SK-N-SH treated with all-trans-retinoic acid at 6 μM for 48 hours (cell line): ENCODE measurements at regions not wholly inside any gene's neighbourhood (a gene's known extent, or its start where the extent isn't known, plus 50 kb on each side); places are given as distances from the start of the nearest gene placed in this dataset.

Experiments
- ATAC-seq: fragments of 200-7000 bp; cut with Tn5 transposase; 3 replicates; pipeline ENCODE4 v1.9.1; 2020; ENCODE audit warnings: mild to moderate bottlenecking, moderate library complexity
- ARNTL ChIP-seq: fragments of 450-650 bp; formaldehyde crosslinking; IDR thresholded peaks from 2 replicates; pipeline ENCODE4 v1.5.0; 2020; ENCODE audit warnings: low read depth, mild to moderate bottlenecking, moderate library complexity, borderline replicate concordance
- BACH2 ChIP-seq: fragments of 250-450 bp; sonication (Bioruptor Pico); IDR thresholded peaks from 2 replicates; pipeline ENCODE4 v1.9.0; 2021; ENCODE audit warnings: mild to moderate bottlenecking, borderline replicate concordance
- CSDC2 ChIP-seq: fragments of 250-450 bp; sonication (Bioruptor Pico); IDR thresholded peaks from 2 replicates; pipeline ENCODE4 v1.5.0; 2020; ENCODE audit warnings: mild to moderate bottlenecking, moderate library complexity
- CSRNP3 ChIP-seq: fragments of 250-450 bp; sonication (Bioruptor Pico); IDR thresholded peaks from 2 replicates; pipeline ENCODE4 v1.5.1; 2021; ENCODE audit warnings: mild to moderate bottlenecking, moderate library complexity
- ESRRG ChIP-seq: fragments of 250-450 bp; sonication (Bioruptor Pico); IDR thresholded peaks from 2 replicates; pipeline ENCODE4 v1.6.1; 2021; ENCODE audit warnings: mild to moderate bottlenecking
- GLIS3 ChIP-seq: fragments of 250-450 bp; sonication (Bioruptor Pico); IDR thresholded peaks from 2 replicates; pipeline ENCODE4 v1.5.0; 2020; ENCODE audit warnings: mild to moderate bottlenecking, moderate library complexity
- OSR1 ChIP-seq: fragments of 250-450 bp; sonication (Bioruptor Pico); IDR thresholded peaks from 2 replicates; pipeline ENCODE4 v1.8.0; 2022; ENCODE audit warnings: moderate library complexity, mild to moderate bottlenecking, inconsistent platforms
- PATZ1 ChIP-seq: fragments of 250-450 bp; sonication (Bioruptor Pico); IDR thresholded peaks from 2 replicates; pipeline ENCODE4 v1.8.0; 2020; ENCODE audit warnings: mild to moderate bottlenecking, moderate library complexity, borderline replicate concordance
- POU6F1 ChIP-seq: fragments of 250-450 bp; sonication (Bioruptor Pico); IDR thresholded peaks from 2 replicates; pipeline ENCODE4 v1.8.0; 2021; ENCODE audit warnings: low read depth, mild to moderate bottlenecking, moderate library complexity, borderline replicate concordance
- PPARA ChIP-seq: fragments of 250-450 bp; sonication (Bioruptor Pico); IDR thresholded peaks from 2 replicates; pipeline ENCODE4 v1.5.0; 2020; ENCODE audit warnings: mild to moderate bottlenecking, borderline replicate concordance
- RARB ChIP-seq: fragments of 250-450 bp; sonication (Bioruptor Pico); IDR thresholded peaks from 2 replicates; pipeline ENCODE4 v1.8.0; 2021; ENCODE audit warnings: mild to moderate bottlenecking, moderate library complexity
- SNAI2 ChIP-seq: fragments of 250-450 bp; sonication (Bioruptor Pico); IDR thresholded peaks from 2 replicates; pipeline ENCODE4 v1.5.0; 2020; ENCODE audit warnings: mild to moderate bottlenecking, moderate library complexity
- TCF4 ChIP-seq: fragments of 250-450 bp; sonication (Bioruptor Pico); IDR thresholded peaks from 2 replicates; pipeline ENCODE4 v1.8.0; 2021; ENCODE audit warnings: mild to moderate bottlenecking, moderate library complexity, borderline replicate concordance
- TOX ChIP-seq: fragments of 250-450 bp; sonication (Bioruptor Pico); IDR thresholded peaks from 2 replicates; pipeline ENCODE4 v1.8.0; 2021; ENCODE audit warnings: mild to moderate bottlenecking, moderate library complexity, borderline replicate concordance
- TSHZ2 ChIP-seq: fragments of 250-450 bp; sonication (Bioruptor Pico); IDR thresholded peaks from 2 replicates; pipeline ENCODE4 v1.5.0; 2020; ENCODE audit warnings: mild to moderate bottlenecking, moderate library complexity
- ZC3H10 ChIP-seq: fragments of 250-450 bp; sonication (Bioruptor Pico); IDR thresholded peaks from 2 replicates; pipeline ENCODE4 v1.5.1; 2021; ENCODE audit warnings: mild to moderate bottlenecking, moderate library complexity
- ZFP3 ChIP-seq: fragments of 250-450 bp; sonication (Bioruptor Pico); IDR thresholded peaks from 2 replicates; pipeline ENCODE4 v1.5.0; 2020; ENCODE audit warnings: mild to moderate bottlenecking, moderate library complexity
- ZFP30 ChIP-seq: fragments of 450-650 bp; formaldehyde crosslinking; IDR thresholded peaks from 2 replicates; pipeline ENCODE4 v1.5.0; 2022; ENCODE audit warnings: mild to moderate bottlenecking, moderate library complexity
- ZNF565 ChIP-seq: fragments of 450-650 bp; formaldehyde crosslinking; conservative IDR thresholded peaks from 2 replicates; pipeline ENCODE4 v1.5.0; 2020; ENCODE audit warnings: low read depth, mild to moderate bottlenecking, moderate library complexity
- ZNF70 ChIP-seq: fragments of 450-650 bp; formaldehyde crosslinking; IDR thresholded peaks from 2 replicates; pipeline ENCODE4 v1.5.0; 2020; ENCODE audit warnings: mild to moderate bottlenecking, moderate library complexity
- ZNF8 ChIP-seq: fragments of 450-650 bp; formaldehyde crosslinking; IDR thresholded peaks from 2 replicates; pipeline ENCODE4 v1.5.0; 2020; ENCODE audit warnings: mild to moderate bottlenecking, moderate library complexity

DNA sequence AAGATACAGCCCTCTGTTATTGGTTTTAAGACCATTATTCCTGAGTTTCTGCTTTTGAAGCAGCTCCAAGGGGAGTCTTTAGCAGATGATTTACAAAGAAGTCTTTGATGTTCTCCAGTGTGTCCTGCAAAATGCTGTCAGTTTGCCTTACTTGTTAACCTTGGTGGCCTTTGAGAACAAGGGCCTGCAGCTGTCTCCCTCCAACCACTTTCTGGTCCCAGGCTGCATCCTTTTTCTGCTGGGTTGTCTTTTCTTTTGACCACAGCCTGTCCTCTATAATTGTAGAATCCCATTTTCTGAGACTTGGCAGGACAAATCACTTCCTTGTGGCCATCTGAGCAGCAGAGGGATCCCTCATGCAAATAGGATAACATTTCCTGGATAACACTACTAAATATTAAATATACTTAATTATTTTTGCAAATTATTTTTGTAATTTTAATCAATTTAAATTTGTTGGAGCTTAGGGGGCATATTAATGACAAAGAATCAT is 281.4 kb downstream of the DMRT2 start:
- no peak for ATAC-seq
- TF ChIP-seq TCF4 (CRISPR knock-in tag) (no peak), POU6F1 (CRISPR knock-in tag) (no peak), CSRNP3 (CRISPR knock-in tag) (no peak), OSR1 (CRISPR knock-in tag) (no peak), PATZ1 (CRISPR knock-in tag) (no peak), ZNF70 (CRISPR knock-in tag) (no peak), TOX (no peak), PPARA (CRISPR knock-in tag) (no peak), ZNF8 (no peak), ESRRG (CRISPR knock-in tag) (no peak), SNAI2 (CRISPR knock-in tag) (no peak), ZNF565 (no peak), RARB (CRISPR knock-in tag) (no peak), GLIS3 (no peak), BACH2 (CRISPR knock-in tag) (no peak), ZFP3 (CRISPR knock-in tag) (no peak)

DNA sequence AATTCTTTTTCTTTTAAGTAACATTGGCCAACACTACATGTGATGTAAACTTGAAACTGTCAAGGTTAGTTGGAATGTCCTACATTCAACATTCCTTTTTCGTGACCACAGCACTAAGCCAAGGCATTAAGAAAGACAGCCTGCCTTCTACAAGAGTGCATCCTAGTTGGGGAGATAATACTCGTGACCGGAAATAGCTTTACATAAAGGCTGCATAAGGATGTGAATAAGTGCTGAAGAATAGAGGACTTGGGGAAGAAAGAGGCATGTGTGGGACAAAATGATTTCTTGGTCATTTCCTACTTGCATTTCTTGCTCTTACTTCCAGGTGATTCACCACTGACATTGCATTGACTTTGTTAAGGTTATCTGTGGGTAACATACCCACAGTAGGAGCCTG is 282.0 kb downstream of the DMRT2 start:
- ATAC-seq, result no peak
- TF ChIP-seq PPARA (CRISPR knock-in tag) (no peak), ARNTL (CRISPR knock-in tag) (no peak), TCF4 (CRISPR knock-in tag) (no peak), ZFP3 (CRISPR knock-in tag) (no peak), ZNF8 (no peak), CSRNP3 (CRISPR knock-in tag) (no peak), ZNF70 (CRISPR knock-in tag) (no peak), OSR1 (CRISPR knock-in tag) (no peak), CSDC2 (no peak), POU6F1 (CRISPR knock-in tag) (no peak), ZFP30 (CRISPR knock-in tag) (no peak), ZC3H10 (CRISPR knock-in tag) (no peak)

DNA sequence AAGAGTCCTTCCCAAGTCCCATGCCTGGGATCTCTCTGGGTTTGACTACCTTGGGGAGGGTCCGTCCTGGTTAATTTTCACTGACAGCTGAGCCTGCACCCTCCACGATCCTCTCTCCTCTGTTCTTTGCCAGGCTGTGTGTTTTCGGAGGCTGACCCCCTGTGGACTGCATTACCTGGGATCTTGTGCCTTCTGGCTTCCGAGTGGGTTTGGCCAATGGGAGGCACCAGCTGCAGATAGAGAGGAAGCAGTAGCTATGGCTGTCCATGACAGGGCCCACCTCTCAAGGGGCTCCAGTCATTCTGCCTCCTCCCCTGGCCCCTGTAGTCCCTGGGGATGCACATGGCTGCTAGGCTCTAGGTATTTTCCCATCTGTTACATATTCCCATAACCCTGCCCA is 285.0 kb downstream of the DMRT2 start:
- no peak for TF ChIP-seq TCF4 (CRISPR knock-in tag)
- no peak for TF ChIP-seq PPARA (CRISPR knock-in tag)
- TF ChIP-seq ZNF565, result no peak
- no peak for TF ChIP-seq TSHZ2
- no peak for TF ChIP-seq PATZ1 (CRISPR knock-in tag)
- TF ChIP-seq ZFP30 (CRISPR knock-in tag), result no peak
- TF ChIP-seq ZNF70 (CRISPR knock-in tag), result no peak
- TF ChIP-seq ESRRG (CRISPR knock-in tag), result no peak
- no peak for TF ChIP-seq OSR1 (CRISPR knock-in tag)
- TF ChIP-seq ZNF8, result no peak
- no peak for TF ChIP-seq SNAI2 (CRISPR knock-in tag)
- TF ChIP-seq ZFP3 (CRISPR knock-in tag), result no peak
- no peak for TF ChIP-seq ZC3H10 (CRISPR knock-in tag)
- no peak for TF ChIP-seq ARNTL (CRISPR knock-in tag)
- no peak for TF ChIP-seq TOX
- TF ChIP-seq CSRNP3 (CRISPR knock-in tag), result no peak
- no peak for TF ChIP-seq BACH2 (CRISPR knock-in tag)

More for the DNA sequence above, 285.0 kb downstream of the DMRT2 start:
- no peak for ATAC-seq
